Heart left ventricle (tissue), 13 donors: ENCODE measurements at regions not wholly inside any gene's neighbourhood (a gene's known extent, or its start where the extent isn't known, plus 50 kb on each side); places are given as distances from the start of the nearest gene placed in this dataset.

Experiments
- CTCF ChIP-seq, 12 donors: fragments of 200-600 bp; sonication (generic) in 4 of 12; IDR thresholded peaks; one replicate each; pipeline versions ENCODE4 v1.5.0 to v1.8.0; 2018 to 2022; ENCODE audit warnings: antibody characterized with exemption in 12 of 12, mild to moderate bottlenecking in 5 of 12
- POLR2A ChIP-seq, 2 donors: fragments of 450-650 bp; IDR thresholded peaks; one replicate each; pipeline ENCODE4 v1.6.1; 2017; ENCODE audit warnings: antibody characterized with exemption in 2 of 2, mild to moderate bottlenecking in 2 of 2, moderate library complexity in 2 of 2
- donor health status: ischemic (EF 13 %, LVEDD 7.1; RV severe dilation, severe dysfunction).
- donor health status: DM: no; HTN: yes; CAD: no.
- donor health status: DM: no; HTN: no; CAD: no.
- donor health status: ischemic (EF 25% LVEDD 6.9; RV normal size, moderate dysfunction).
- donor health status: ischemic (EF 25% LVEDD 5.7; RV mildly dilated, moderate dysfunction).
- donor health status: ischemic (EF 35%, LVEDD 5.7; RV mildly dilated, moderate dysfunction).
- donor health status: nonischemic (EF 11% LVEDD 7.7; RV severe dilation, severe dysfunction).
- donor health status: DM: yes; HTN: yes; CAD: no.
- donor health status: PGD.
- donor health status: ischemic (EF 29% LVEDD 5.4; RV normal size, mild dysfunction).
- donor health status: nonischemic (EF 23%, LVEDD 6.1; RV moderate dilation, normal function).

DNA sequence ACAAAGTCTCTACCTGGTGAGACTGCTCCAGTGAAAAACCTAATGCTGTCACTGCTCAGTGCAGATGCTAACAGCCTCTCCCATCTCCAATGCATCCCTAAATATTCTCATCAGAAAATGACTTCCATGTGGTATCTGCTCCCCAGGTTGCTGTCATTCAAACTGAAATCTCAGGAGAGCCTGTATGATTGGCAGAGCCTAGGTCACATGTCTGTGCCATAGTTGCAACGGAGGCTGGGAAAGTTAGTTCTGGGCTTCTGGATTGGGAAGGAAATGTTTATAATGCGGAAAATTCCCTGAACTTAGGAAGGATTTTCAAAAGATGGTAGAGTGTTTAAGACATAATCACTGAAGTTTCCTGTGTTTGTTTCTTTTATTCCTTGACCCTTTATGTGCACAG is 206.4 kb upstream of the ZKSCAN2 start:
- TF ChIP-seq CTCF (IDR thresholded peaks at IDR 0.05) (no peak), POLR2A (IDR thresholded peaks at IDR 0.05) (no peak)
